Coronary artery (tissue), 2 donors: ENCODE measurements at regions not wholly inside any gene's neighbourhood (a gene's known extent, or its start where the extent isn't known, plus 50 kb on each side); places are given as distances from the start of the nearest gene placed in this dataset.

Experiments
- DNase-seq: peaks from one replicate; pipeline ENCODE4 v3.0.0-alpha.2; 2017; ENCODE audit warnings: low spot score
- H3K27ac ChIP-seq, 2 donors: fragments of 200-600 bp; sonication (generic); one replicate each; pipeline ENCODE4 v1.5.1; 2016 to 2019
- H3K4me3 ChIP-seq: fragments of 200-600 bp; sonication (generic); 2 replicates; pipeline ENCODE4 v1.5.1; 2016; ENCODE audit warnings: mild to moderate bottlenecking, moderate library complexity
- TF ChIP-seq, protein P1 (sequence below): fragments of 200-600 bp; sonication (generic); IDR thresholded peaks from one replicate; pipeline ENCODE4 v1.5.1; 2019; ENCODE audit warnings: antibody characterized with exemption

DNA sequence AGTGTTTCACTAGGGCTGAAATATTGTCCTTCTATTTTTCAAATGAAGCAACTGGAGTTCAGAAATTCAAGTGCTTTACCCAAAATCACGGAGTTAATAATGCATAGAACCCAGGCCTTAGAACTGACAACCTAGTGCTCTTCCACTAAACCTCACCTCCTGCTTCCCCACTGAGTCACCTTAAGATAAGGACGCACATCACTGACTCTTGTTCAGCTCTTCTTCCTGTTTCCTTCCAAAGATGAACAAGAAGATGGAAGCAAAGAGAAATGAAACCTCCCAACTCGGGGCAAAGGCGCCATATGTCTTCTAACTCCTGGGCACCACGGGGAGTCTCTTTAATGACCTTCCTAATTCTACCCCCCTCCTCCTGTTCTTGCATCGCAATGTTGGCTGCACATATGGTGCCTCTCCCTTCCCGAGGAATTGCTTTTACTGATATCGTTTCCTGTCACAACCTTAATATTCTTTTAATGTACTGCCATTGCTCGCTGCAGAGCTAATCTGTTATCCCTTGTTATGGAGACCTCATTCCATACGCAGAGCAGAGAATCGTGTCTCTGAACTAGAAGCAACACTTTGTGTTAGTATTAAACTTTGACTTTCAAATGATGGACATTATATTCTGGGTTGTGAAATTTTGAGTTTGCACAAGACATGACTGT, 591.4 kb downstream of the TMEM114 start:
- H3K4me3 ChIP-seq: no peak overlapping the region
- H3K27ac ChIP-seq: no peak overlapping the region
- TF ChIP-seq, protein P1, sequence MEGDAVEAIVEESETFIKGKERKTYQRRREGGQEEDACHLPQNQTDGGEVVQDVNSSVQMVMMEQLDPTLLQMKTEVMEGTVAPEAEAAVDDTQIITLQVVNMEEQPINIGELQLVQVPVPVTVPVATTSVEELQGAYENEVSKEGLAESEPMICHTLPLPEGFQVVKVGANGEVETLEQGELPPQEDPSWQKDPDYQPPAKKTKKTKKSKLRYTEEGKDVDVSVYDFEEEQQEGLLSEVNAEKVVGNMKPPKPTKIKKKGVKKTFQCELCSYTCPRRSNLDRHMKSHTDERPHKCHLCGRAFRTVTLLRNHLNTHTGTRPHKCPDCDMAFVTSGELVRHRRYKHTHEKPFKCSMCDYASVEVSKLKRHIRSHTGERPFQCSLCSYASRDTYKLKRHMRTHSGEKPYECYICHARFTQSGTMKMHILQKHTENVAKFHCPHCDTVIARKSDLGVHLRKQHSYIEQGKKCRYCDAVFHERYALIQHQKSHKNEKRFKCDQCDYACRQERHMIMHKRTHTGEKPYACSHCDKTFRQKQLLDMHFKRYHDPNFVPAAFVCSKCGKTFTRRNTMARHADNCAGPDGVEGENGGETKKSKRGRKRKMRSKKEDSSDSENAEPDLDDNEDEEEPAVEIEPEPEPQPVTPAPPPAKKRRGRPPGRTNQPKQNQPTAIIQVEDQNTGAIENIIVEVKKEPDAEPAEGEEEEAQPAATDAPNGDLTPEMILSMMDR: no peak
- DNase-seq: no peak

DNA sequence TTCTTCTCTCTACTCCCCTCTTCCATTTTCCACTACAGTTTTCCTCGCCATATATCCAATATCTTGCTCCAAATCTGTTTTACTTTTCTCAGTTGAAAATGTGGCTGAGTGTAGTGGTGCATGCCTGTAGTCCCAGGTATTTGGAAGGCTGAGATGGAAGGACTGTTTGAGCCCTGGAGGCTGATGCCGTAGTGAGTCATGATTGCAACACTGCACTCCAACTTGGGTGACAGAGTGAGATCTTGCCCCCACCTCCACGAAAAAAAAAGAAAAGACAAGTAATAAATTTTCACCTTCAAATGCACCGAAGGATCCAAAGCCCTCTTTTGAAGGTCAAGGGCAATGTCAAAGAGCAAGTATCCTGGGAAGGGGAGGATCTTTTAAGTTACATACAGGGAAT, 592.3 kb downstream of the TMEM114 start:
- H3K4me3 ChIP-seq: no peak overlapping the region
- no peak for DNase-seq
- H3K27ac ChIP-seq: no peak overlapping the region
- TF ChIP-seq, protein P1: no peak

DNA sequence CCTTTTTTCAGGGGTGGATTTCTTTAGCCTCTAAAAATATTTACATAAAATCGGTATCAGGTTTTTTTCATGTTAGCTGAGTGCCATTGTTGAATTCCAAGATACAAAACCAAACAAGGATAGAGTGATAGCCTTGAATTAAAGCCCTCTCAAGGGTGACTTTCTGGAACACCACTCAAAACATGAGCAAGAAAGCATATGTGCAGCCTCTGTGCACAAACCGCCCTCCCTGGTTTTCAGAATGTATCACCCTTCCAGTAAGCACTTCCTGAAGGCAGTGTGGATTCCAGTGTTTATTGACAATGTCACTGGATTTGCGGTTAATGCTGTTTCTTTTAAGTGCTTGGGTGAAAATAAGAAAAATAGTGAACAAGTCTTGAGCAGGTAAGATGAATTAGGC, 597.7 kb downstream of the TMEM114 start:
- H3K4me3 ChIP-seq: no peak overlapping the region
- TF ChIP-seq, protein P1: no peak
- H3K27ac ChIP-seq: no peak overlapping the region
- DNase-seq: no peak

GRCh38 chr16:7990626-7991260, 599.6 kb downstream of the TMEM114 start:
- TF ChIP-seq, protein P1: no peak
- H3K4me3 ChIP-seq: peak overlapping the region; percentile 52
- no peak for DNase-seq
- H3K27ac ChIP-seq: no peak overlapping the region

DNA sequence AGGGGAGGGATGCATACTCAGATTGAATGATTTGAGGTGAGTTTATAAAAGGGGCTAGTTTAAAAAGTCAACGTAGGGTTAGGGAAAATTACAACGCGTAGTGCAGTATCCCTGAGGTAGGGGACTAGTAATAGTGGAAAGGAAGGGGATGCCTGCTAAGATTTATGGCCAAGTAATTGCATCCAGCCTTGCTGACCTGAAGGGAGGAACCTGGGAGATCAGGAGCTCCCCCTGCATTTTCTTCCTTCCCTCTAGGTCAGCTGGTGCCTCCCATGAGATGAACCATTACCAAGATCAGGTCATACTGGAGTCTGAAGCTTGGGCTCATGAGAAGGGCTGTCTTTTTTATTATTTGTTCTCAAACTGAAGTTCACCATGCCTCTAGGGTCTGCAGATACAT, 606.6 kb downstream of the TMEM114 start:
- TF ChIP-seq, protein P1: no peak
- Histone ChIP-seq H3K27ac (no peak overlapping the region), H3K4me3 (no peak overlapping the region)
- DNase-seq: no peak

- TF ChIP-seq, protein P1: no peak
- no peak overlapping the region for H3K4me3 ChIP-seq
- no peak overlapping the region for H3K27ac ChIP-seq
- DNase-seq: no peak
These were observed 610.2 kb downstream of the TMEM114 start for GRCh38 chr16:7980133-7980483.
